NCI-H1436 treated with DMSO at 0.1 percent for 48 hours (cell line): ENCODE measurements at regions not wholly inside any gene's neighbourhood (a gene's known extent, or its start where the extent isn't known, plus 50 kb on each side); places are given as distances from the start of the nearest gene placed in this dataset.
A peak's percentile ranks its signal among the peaks of the same experiment; 100 is the strongest.
"Not testable (repeated sequence)": the region's sequence is repeated elsewhere in the genome, so short reads cannot be mapped to it uniquely, and the experiment has no call there.

Source experiments
- DNase-seq: peaks from one replicate; lab custom pipeline; 2025; lab: John Stamatoyannopoulos, UW

- no peak for DNase-seq
Observed at GRCh38 chr5:152608458-152608857, 203.4 kb upstream of the NMUR2 start.

- no peak for DNase-seq
Observed at GRCh38 chr5:152619756-152620155, 214.7 kb upstream of the NMUR2 start.

- no peak for DNase-seq
Observed at GRCh38 chr5:152622628-152623027, 217.5 kb upstream of the NMUR2 start.

- DNase-seq: no peak
Observed at GRCh38 chr5:152623951-152624350, 218.9 kb upstream of the NMUR2 start.

GRCh38 chr5:152625696-152626095 is 220.6 kb upstream of the NMUR2 start:
- DNase-seq: no peak

- no peak for DNase-seq
Observed at GRCh38 chr5:152631221-152631620, 226.1 kb upstream of the NMUR2 start.

GRCh38 chr5:152632360-152632759 is 227.3 kb upstream of the NMUR2 start:
- no peak for DNase-seq

GRCh38 chr5:152634586-152634985 is 229.5 kb upstream of the NMUR2 start:
- peak; percentile 7 for DNase-seq

- DNase-seq: no peak
Observed at GRCh38 chr5:152638996-152639552, 234.0 kb upstream of the NMUR2 start.

- no peak for DNase-seq
Observed at GRCh38 chr5:152641970-152642805, 237.1 kb upstream of the NMUR2 start.

GRCh38 chr5:152642880-152643279 is 237.8 kb upstream of the NMUR2 start:
- DNase-seq: no peak

- no peak for DNase-seq
Observed at GRCh38 chr5:152644029-152644728, 239.1 kb upstream of the NMUR2 start.

GRCh38 chr5:152649609-152650008 is 244.5 kb upstream of the NMUR2 start:
- no peak for DNase-seq

- no peak for DNase-seq
Observed at GRCh38 chr5:152650413-152650812, 245.3 kb upstream of the NMUR2 start.

- DNase-seq: not testable (repeated sequence)
Observed at GRCh38 chr5:152659470-152659869, 254.4 kb upstream of the NMUR2 start.

GRCh38 chr5:152673601-152674000 is 268.5 kb upstream of the NMUR2 start:
- no peak for DNase-seq

- no peak for DNase-seq
Observed at GRCh38 chr5:152674403-152674802, 269.3 kb upstream of the NMUR2 start.

GRCh38 chr5:152676196-152676595 is 271.1 kb upstream of the NMUR2 start:
- DNase-seq: peak; percentile 6

- DNase-seq: no peak
Observed at GRCh38 chr5:152683205-152683604, 278.1 kb upstream of the NMUR2 start.

GRCh38 chr5:152686931-152687330 is 281.9 kb upstream of the NMUR2 start:
- DNase-seq: no peak

- peak; percentile 51 for DNase-seq
Observed at GRCh38 chr5:152688561-152689249, 283.6 kb upstream of the NMUR2 start.

- peak; percentile 51 for DNase-seq
Observed at GRCh38 chr5:152689250-152689711, 284.2 kb upstream of the NMUR2 start.
